ENCODE measurements at regions not wholly inside any gene's neighbourhood (a gene's known extent, or its start where the extent isn't known, plus 50 kb on each side); places are given as distances from the start of the nearest gene placed in this dataset.

- no peak for TF ChIP-seq GATA3 (IDR thresholded peaks at IDR 0.05; ENCODE audit: low read depth, low read length)
Measured at GRCh38 chr5:62190931-62191330, 115.1 kb upstream of the KIF2A start.

- TF ChIP-seq GATA2 (IDR thresholded peaks at IDR 0.05; ENCODE audit: low read depth, low read length): no peak
- no peak for TF ChIP-seq GATA3 (IDR thresholded peaks at IDR 0.05; ENCODE audit: low read depth, low read length)
Measured at GRCh38 chr5:62192958-62193357, 113.0 kb upstream of the KIF2A start.

- TF ChIP-seq GATA2 (IDR thresholded peaks at IDR 0.05; ENCODE audit: low read depth, low read length): no peak
- no peak for TF ChIP-seq GATA3 (IDR thresholded peaks at IDR 0.05; ENCODE audit: low read depth, low read length)
Measured at GRCh38 chr5:62197697-62198096, 108.3 kb upstream of the KIF2A start.

- TF ChIP-seq GATA2 (IDR thresholded peaks at IDR 0.05; ENCODE audit: low read depth, low read length) (no peak), GATA3 (IDR thresholded peaks at IDR 0.05; ENCODE audit: low read depth, low read length) (no peak)
Measured at GRCh38 chr5:62198421-62198820, 107.6 kb upstream of the KIF2A start.

GRCh38 chr5:62199792-62200716 lies 106.0 kb upstream of the KIF2A start:
- TF ChIP-seq GATA3 (IDR thresholded peaks at IDR 0.05; ENCODE audit: low read depth, low read length) (no peak), GATA2 (IDR thresholded peaks at IDR 0.05; ENCODE audit: low read depth, low read length) (no peak)

- TF ChIP-seq GATA3 (IDR thresholded peaks at IDR 0.05; ENCODE audit: low read depth, low read length): no peak
- TF ChIP-seq GATA2 (IDR thresholded peaks at IDR 0.05; ENCODE audit: low read depth, low read length): no peak
Measured at GRCh38 chr5:62206150-62206829, 99.7 kb upstream of the KIF2A start.

GRCh38 chr5:62208218-62208852 lies 97.7 kb upstream of the KIF2A start:
- TF ChIP-seq GATA2 (IDR thresholded peaks at IDR 0.05; ENCODE audit: low read depth, low read length) (no peak), GATA3 (IDR thresholded peaks at IDR 0.05; ENCODE audit: low read depth, low read length) (no peak)

- TF ChIP-seq GATA2 (IDR thresholded peaks at IDR 0.05; ENCODE audit: low read depth, low read length) (no peak), GATA3 (IDR thresholded peaks at IDR 0.05; ENCODE audit: low read depth, low read length) (no peak)
Measured at GRCh38 chr5:62211405-62211804, 94.6 kb upstream of the KIF2A start.

GRCh38 chr5:62212648-62213047 lies 93.4 kb upstream of the KIF2A start:
- TF ChIP-seq GATA3 (IDR thresholded peaks at IDR 0.05; ENCODE audit: low read depth, low read length) (peak; percentile 46), GATA2 (IDR thresholded peaks at IDR 0.05; ENCODE audit: low read depth, low read length) (peak; percentile 74)

- TF ChIP-seq GATA2 (IDR thresholded peaks at IDR 0.05; ENCODE audit: low read depth, low read length) (no peak), GATA3 (IDR thresholded peaks at IDR 0.05; ENCODE audit: low read depth, low read length) (no peak)
Measured at GRCh38 chr5:62214701-62215100, 91.3 kb upstream of the KIF2A start.

- TF ChIP-seq GATA2 (IDR thresholded peaks at IDR 0.05; ENCODE audit: low read depth, low read length): no peak
- TF ChIP-seq GATA3 (IDR thresholded peaks at IDR 0.05; ENCODE audit: low read depth, low read length): no peak
Measured at GRCh38 chr5:62231576-62231975, 74.4 kb upstream of the KIF2A start.

GRCh38 chr5:62256161-62257019 lies 49.6 kb upstream of the KIF2A start:
- TF ChIP-seq GATA3 (IDR thresholded peaks at IDR 0.05; ENCODE audit: low read depth, low read length) (peak; percentile 97), GATA2 (IDR thresholded peaks at IDR 0.05; ENCODE audit: low read depth, low read length) (peak; percentile 98)
